Liver (tissue), 8 donors: ENCODE measurements at regions not wholly inside any gene's neighbourhood (a gene's known extent, or its start where the extent isn't known, plus 50 kb on each side); places are given as distances from the start of the nearest gene placed in this dataset.

Experiments used
- DNase-seq: peaks from one replicate; pipeline ENCODE4 v3.0.0-alpha.2; 2017; ENCODE audit warnings: low spot score
- H3K27ac ChIP-seq, 2 donors: one replicate each; pipeline ENCODE4 v1.7.0; 2013; ENCODE audit warnings: inconsistent platforms in 2 of 2, low read length in 2 of 2, control low read depth in 1 of 2, low read depth in 1 of 2, mild to moderate bottlenecking in 1 of 2
- H3K27me3 ChIP-seq, 4 donors: one replicate each; pipeline versions ENCODE4 v1.6.1 to v1.7.0; 2013; ENCODE audit warnings: low read length in 3 of 4, inconsistent platforms in 1 of 4, mild to moderate bottlenecking in 1 of 4, moderate library complexity in 1 of 4; ENCODE audit not compliant: control insufficient read depth in 4 of 4, insufficient read depth in 4 of 4
- H3K36me3 ChIP-seq, 4 donors: one replicate each; pipeline versions ENCODE4 v1.6.1 to v1.7.0; 2013; ENCODE audit warnings: low read length in 3 of 4, mild to moderate bottlenecking in 3 of 4, low read depth in 1 of 4, moderate library complexity in 1 of 4; ENCODE audit not compliant: control insufficient read depth in 4 of 4, insufficient read depth in 3 of 4
- H3K4me1 ChIP-seq, 4 donors: one replicate each; pipeline versions ENCODE4 v1.6.1 to v1.7.0; 2013; ENCODE audit warnings: low read length in 3 of 4, mild to moderate bottlenecking in 3 of 4, moderate library complexity in 1 of 4; ENCODE audit not compliant: control insufficient read depth in 4 of 4, insufficient read depth in 4 of 4
- H3K4me3 ChIP-seq, 3 donors: one replicate each; pipeline versions ENCODE4 v1.6.1 to v1.7.0; 2013; ENCODE audit warnings: low read length in 3 of 3, control low read depth in 1 of 3, low read depth in 1 of 3, mild to moderate bottlenecking in 1 of 3
- H3K9ac ChIP-seq, 2 donors: one replicate each; pipeline ENCODE4 v1.7.0; 2013; ENCODE audit warnings: low read length in 2 of 2, mild to moderate bottlenecking in 2 of 2, moderate library complexity in 2 of 2, control low read depth in 1 of 2, low read depth in 1 of 2
- H3K9me3 ChIP-seq, 4 donors: one replicate each; pipeline versions ENCODE4 v1.6.1 to v1.7.0; 2013; ENCODE audit warnings: low read length in 3 of 4; ENCODE audit not compliant: control insufficient read depth in 4 of 4
- CTCF ChIP-seq: fragments of 150-350 bp; IDR thresholded peaks from 2 replicates; pipeline ENCODE4 v1.5.1; 2017; ENCODE audit warnings: improper control_type of control experiment, low read depth, low read length; ENCODE audit not compliant: missing input control
- EGR1 ChIP-seq, 2 donors: IDR thresholded peaks; 2 replicates each; pipeline ENCODE4 v1.6.1; 2016 to 2018; ENCODE audit warnings: antibody characterized with exemption in 2 of 2, low read depth in 2 of 2
- FOXA1 ChIP-seq: IDR thresholded peaks from 2 replicates; pipeline ENCODE4 v1.6.1; 2016; ENCODE audit warnings: antibody characterized with exemption
- FOXA2 ChIP-seq: IDR thresholded peaks from 2 replicates; pipeline ENCODE4 v1.6.1; 2016; ENCODE audit warnings: antibody characterized with exemption
- GABPA ChIP-seq, 2 donors: IDR thresholded peaks in 1 of 2; conservative IDR thresholded peaks in 1 of 2; 2 replicates each; pipeline ENCODE4 v1.6.1; 2016; ENCODE audit warnings: antibody characterized with exemption in 2 of 2, mild to moderate bottlenecking in 1 of 2, moderate library complexity in 1 of 2
- HNF4A ChIP-seq, 2 donors: conservative IDR thresholded peaks; 2 replicates each; pipeline ENCODE4 v1.6.1; 2016; ENCODE audit warnings: antibody characterized with exemption in 2 of 2, mild to moderate bottlenecking in 2 of 2
- HNF4G ChIP-seq: IDR thresholded peaks from 2 replicates; pipeline ENCODE4 v1.6.1; 2016; ENCODE audit warnings: antibody characterized with exemption
- JUND ChIP-seq, 2 donors: IDR thresholded peaks; 2 replicates each; pipeline ENCODE4 v1.6.1; 2016; ENCODE audit warnings: antibody characterized with exemption in 2 of 2
- NR2F2 ChIP-seq: IDR thresholded peaks from 2 replicates; pipeline ENCODE4 v1.6.1; 2016; ENCODE audit warnings: antibody characterized with exemption
- RAD21 ChIP-seq, 2 donors: IDR thresholded peaks; 2 replicates each; pipeline ENCODE4 v1.6.1; 2016; ENCODE audit warnings: antibody characterized with exemption in 2 of 2, mild to moderate bottlenecking in 2 of 2
- RXRA ChIP-seq, 2 donors: IDR thresholded peaks; 2 replicates each; pipeline ENCODE4 v1.6.1; 2017 to 2018; ENCODE audit warnings: antibody characterized with exemption in 2 of 2, mild to moderate bottlenecking in 1 of 2
- SP1 ChIP-seq: IDR thresholded peaks from 2 replicates; pipeline ENCODE4 v1.6.1; 2018; ENCODE audit warnings: antibody characterized with exemption, mild to moderate bottlenecking
- TAF1 ChIP-seq: conservative IDR thresholded peaks from 2 replicates; pipeline ENCODE4 v1.6.1; 2016; ENCODE audit warnings: antibody characterized with exemption, mild to moderate bottlenecking
- YY1 ChIP-seq: IDR thresholded peaks from 2 replicates; pipeline ENCODE4 v1.6.1; 2016; ENCODE audit warnings: antibody characterized with exemption, mild to moderate bottlenecking
- ZBTB33 ChIP-seq: IDR thresholded peaks from 2 replicates; pipeline ENCODE4 v1.6.1; 2016; ENCODE audit warnings: antibody characterized with exemption
- WGBS: extraction: QIAGEN DNeasy Blood & Tissue Kit; methylation state at CpG from one replicate; pipeline ENCODE4 v1.1.7; 2013; 5-methylcytosine and 5-hydroxymethylcytosine counted together
- TF ChIP-seq, protein P1 (sequence below): IDR thresholded peaks from 2 replicates; pipeline ENCODE4 v1.6.1; 2016; ENCODE audit warnings: antibody characterized with exemption, mild to moderate bottlenecking
- TF ChIP-seq, protein P2 (sequence below): IDR thresholded peaks from 2 replicates; pipeline ENCODE4 v1.6.1; 2016; ENCODE audit warnings: antibody characterized with exemption
- TF ChIP-seq, protein P3 (sequence below): IDR thresholded peaks from 2 replicates; pipeline ENCODE4 v1.6.1; 2016; ENCODE audit warnings: antibody characterized with exemption
- donor health status: healthy.
- donor health status: healthy.
- donor health status: healthy.
- donor health status: healthy.
- donor health status: healthy.

DNA sequence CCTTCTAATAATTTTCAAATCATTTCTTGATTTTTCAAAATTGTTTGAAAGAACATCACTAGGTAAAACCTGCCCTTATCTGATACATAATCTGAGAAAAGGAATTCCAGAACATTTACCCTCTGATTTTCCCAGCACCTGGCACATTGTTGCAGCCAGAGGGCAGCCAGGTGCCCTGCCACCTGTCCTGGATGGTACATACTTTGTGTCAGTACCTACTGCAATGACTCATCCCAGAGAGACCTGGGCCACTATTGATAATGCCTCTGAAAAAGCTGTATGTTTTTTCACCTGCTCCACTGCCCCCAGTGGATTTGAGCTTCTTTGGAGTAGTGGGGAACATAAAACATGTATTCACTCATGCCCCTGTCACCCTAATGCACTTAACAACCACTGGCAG, 648.9 kb upstream of the GBE1 start:
- no peak for TF ChIP-seq ZBTB33
- no peak for TF ChIP-seq RXRA (IDR thresholded peaks at IDR 0.05)
- TF ChIP-seq RAD21 (IDR thresholded peaks at IDR 0.05), result peak in 1 of 2 donors; percentile 60
- peak; percentile 7 for TF ChIP-seq CTCF
- Histone ChIP-seq H3K9ac (no peak overlapping the region), H3K27ac (no peak overlapping the region), H3K4me3 (no peak overlapping the region), H3K4me1 (no peaks in the 10 kb centered on the region), H3K36me3 (no peaks in the 10 kb centered on the region), H3K9me3 (peaks cover 0 to 2% (median 0%) of the 10 kb centered on the region in 4 donors), H3K27me3 (no peaks in the 10 kb centered on the region)
- no peak for DNase-seq

- Histone ChIP-seq H3K4me3 (no peak overlapping the region), H3K27ac (no peak overlapping the region), H3K9ac (no peak overlapping the region), H3K9me3 (peaks cover 0 to 2% (median 0%) of the 10 kb centered on the region in 4 donors), H3K27me3 (no peaks in the 10 kb centered on the region), H3K4me1 (no peaks in the 10 kb centered on the region), H3K36me3 (no peaks in the 10 kb centered on the region)
- TF ChIP-seq RAD21 (IDR thresholded peaks at IDR 0.05) (no peak), YY1 (no peak), GABPA (IDR thresholded peaks at IDR 0.05 in 1 of 2, conservative IDR thresholded peaks at IDR 0.05 in 1 of 2) (no peak), FOXA2 (no peak), JUND (IDR thresholded peaks at IDR 0.05) (no peak), RXRA (IDR thresholded peaks at IDR 0.05) (no peak), NR2F2 (no peak), TAF1 (no peak), CTCF (no peak), HNF4A (conservative IDR thresholded peaks at IDR 0.05) (no peak), FOXA1 (no peak), HNF4G (no peak), SP1 (no peak), ZBTB33 (no peak), EGR1 (IDR thresholded peaks at IDR 0.05; ENCODE audit: low read depth in 2 of 2) (no peak)
- TF ChIP-seq, protein P1, sequence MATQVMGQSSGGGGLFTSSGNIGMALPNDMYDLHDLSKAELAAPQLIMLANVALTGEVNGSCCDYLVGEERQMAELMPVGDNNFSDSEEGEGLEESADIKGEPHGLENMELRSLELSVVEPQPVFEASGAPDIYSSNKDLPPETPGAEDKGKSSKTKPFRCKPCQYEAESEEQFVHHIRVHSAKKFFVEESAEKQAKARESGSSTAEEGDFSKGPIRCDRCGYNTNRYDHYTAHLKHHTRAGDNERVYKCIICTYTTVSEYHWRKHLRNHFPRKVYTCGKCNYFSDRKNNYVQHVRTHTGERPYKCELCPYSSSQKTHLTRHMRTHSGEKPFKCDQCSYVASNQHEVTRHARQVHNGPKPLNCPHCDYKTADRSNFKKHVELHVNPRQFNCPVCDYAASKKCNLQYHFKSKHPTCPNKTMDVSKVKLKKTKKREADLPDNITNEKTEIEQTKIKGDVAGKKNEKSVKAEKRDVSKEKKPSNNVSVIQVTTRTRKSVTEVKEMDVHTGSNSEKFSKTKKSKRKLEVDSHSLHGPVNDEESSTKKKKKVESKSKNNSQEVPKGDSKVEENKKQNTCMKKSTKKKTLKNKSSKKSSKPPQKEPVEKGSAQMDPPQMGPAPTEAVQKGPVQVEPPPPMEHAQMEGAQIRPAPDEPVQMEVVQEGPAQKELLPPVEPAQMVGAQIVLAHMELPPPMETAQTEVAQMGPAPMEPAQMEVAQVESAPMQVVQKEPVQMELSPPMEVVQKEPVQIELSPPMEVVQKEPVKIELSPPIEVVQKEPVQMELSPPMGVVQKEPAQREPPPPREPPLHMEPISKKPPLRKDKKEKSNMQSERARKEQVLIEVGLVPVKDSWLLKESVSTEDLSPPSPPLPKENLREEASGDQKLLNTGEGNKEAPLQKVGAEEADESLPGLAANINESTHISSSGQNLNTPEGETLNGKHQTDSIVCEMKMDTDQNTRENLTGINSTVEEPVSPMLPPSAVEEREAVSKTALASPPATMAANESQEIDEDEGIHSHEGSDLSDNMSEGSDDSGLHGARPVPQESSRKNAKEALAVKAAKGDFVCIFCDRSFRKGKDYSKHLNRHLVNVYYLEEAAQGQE, result no peak
- TF ChIP-seq, protein P2, sequence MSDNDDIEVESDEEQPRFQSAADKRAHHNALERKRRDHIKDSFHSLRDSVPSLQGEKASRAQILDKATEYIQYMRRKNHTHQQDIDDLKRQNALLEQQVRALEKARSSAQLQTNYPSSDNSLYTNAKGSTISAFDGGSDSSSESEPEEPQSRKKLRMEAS, result no peak
- TF ChIP-seq, protein P3, sequence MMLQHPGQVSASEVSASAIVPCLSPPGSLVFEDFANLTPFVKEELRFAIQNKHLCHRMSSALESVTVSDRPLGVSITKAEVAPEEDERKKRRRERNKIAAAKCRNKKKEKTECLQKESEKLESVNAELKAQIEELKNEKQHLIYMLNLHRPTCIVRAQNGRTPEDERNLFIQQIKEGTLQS, result no peak
- DNase-seq, result no peak
- 57% methylated on average over 1 of the region's 1 CpG for WGBS
Measured at GRCh38 chr3:82409842-82410241, 648.4 kb upstream of the GBE1 start.
